HuH-7 (cell line): ENCODE measurements at regions not wholly inside any gene's neighbourhood (a gene's known extent, or its start where the extent isn't known, plus 50 kb on each side); places are given as distances from the start of the nearest gene placed in this dataset.

Source experiments
- DNase-seq: peaks from one replicate; pipeline ENCODE4 v3.0.0; 2011; ENCODE audit warnings: low spot score

DNA sequence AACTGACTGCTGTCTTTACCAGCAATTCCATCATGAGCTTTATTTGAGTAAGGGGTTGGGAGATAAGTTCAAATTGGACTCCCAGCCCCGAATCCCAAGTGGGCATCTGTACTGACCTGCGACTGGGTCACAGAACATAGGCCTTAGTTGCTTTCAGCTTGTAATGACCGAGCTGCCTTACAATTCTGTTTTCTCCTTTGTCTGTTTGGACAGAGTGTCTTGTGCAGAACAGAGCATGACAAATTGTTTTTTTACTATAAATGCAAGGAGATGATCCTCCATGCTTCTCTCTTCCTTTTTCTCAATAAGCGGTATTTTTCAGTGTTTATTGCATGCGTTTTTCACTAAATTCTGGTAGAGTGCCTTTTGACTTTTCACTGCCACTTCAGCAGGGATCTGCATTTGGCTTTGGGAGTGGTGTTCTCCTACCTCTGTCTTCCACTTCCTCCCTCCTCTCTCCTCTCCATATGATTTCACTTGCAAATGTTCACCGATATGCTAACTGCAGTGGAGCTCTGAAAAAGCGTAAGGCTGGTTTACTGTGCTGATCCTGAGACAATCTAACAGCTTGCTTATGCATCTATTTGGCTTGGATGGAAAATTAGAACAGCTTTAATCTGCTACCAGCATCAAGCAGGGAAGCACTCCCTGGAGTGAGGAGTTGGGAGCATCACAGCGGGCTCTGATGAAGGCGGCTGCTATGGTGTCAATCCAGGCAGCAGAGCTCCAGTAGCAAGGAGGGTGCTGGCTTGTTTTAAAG, 158.8 kb upstream of the SMIM21 start:
- DNase-seq = no peak

DNA sequence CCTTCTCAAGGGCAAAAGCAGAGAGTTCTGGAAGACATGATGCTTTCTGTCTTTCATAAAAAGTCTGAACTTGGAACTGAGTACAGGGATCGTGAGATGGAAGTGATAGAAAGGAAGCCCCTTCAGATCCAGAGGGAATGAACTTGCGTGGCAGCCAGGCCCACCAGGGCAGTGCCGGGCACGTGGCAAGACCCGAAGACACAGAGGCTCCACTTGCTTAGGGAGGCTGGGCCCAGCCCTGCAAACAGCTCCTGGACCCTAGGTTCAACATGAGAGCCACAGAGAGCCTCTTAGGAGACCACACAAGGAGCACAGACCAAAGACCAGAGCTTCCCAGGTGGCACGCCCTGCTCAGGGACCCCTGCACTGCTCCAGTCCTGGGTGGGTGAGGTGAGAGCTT, 155.4 kb upstream of the SMIM21 start:
- DNase-seq = no peak

DNA sequence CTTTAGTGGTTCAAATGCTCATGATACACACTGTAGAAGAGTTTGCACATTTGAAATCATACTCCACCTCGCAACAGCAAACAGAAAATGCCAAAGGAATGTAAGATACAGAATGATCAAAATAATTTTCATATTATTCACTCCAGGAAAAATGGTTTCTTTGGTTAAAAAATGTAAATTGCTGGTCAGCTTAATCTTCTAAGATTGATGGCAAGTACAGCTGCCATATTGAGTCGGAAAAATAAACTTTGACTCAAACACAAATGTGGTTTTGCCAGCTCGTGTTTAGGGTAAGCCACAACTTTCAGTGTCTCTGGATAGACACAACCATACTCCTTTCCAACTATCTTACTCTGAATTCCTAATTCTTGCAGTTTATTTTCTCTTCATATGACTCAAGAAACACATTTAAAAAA, 154.9 kb upstream of the SMIM21 start:
- no peak for DNase-seq

DNA sequence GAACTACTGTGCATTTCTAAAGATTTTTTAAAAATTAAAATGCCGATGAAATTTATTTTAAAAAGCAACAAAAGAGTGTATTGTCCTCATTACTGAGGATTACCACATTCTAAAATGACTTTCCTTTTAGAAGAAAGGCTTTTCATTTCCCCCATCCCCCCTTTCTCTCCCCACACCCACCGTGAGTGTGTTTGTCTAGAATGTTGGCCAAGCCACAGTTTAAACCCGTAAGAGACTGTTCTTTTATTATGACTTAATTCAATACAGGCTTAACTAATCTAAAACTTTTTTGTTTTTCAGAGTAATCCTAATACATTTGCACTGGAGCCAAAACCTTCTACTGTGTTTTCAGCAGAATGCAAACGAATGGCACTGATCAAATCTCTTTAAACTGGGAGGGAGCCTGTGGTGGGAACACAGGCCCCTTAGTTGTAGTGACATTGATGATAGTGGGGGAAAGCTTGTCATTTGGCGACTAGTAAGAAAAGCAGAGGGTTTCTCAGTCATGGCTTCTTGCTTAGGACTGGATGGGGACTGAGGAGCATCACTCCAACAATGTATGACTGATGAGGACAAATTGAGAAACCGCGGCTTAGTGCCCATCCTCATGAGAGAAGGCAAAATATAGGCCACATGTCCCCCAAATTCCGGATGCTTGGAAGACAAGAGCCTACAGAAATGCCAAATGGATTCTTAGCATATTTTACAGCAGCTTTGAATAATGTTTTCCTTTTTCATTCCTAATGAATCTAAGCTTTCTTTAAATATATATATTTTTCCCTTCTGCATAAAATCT, 154.0 kb upstream of the SMIM21 start:
- no peak for DNase-seq

DNA sequence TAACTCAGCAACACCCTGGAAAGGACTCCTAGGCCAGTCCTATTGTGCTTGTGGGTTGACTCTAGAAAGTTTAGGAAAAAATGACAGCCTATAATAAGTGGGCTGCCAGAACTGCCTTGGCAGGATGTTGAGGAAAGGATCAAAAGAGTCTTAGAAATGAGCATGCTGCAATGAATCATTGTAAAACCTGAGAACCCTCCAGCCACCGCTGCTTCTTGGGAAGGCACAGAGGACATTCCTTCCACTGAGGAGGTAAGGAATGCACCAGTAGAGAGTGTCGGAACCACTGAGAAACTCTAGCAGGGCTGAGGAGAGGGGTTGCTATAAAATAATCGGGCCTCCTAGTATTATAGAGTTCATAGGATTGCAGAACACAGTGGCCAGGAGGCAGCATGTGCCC, 146.7 kb upstream of the SMIM21 start:
- DNase-seq = no peak

DNA sequence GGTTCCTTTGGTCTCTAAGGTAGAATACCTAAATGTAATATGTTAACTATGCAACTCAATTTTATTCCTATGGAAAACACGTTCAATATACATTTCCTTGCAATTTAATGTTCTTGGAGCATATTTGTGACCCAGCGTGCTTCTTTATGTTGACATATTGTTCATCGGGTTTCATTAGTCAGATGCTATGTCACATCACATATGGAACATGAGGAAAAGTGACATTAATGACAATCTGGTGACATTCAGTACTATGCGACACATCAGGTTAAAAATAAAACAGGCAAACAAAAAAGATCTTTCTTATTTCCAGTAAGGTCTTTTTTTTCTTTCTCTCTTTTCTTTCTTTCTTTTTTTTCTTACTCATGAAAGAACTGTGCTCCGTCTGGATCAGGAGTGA, 135.6 kb upstream of the SMIM21 start:
- DNase-seq = no peak

DNA sequence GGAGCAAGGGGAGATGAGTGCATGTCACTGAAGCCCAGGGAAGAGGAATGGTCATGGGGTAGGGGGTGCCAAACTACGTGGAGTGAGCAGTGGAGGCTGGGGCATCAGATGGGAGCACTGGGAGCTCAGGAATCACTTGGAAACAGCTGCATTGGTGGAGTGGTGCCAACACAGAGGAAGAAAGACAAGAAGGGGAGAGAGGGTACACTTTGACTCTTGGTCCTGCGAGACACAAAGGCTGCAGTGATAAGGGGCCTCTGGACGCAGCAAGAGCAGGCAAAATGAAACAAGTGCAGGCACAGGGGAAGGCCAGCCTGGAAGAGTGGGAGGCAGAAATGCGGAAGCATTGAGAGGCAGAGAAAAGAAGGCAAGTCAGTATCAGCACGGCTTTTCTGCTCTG, 134.7 kb upstream of the SMIM21 start:
- no peak for DNase-seq

DNA sequence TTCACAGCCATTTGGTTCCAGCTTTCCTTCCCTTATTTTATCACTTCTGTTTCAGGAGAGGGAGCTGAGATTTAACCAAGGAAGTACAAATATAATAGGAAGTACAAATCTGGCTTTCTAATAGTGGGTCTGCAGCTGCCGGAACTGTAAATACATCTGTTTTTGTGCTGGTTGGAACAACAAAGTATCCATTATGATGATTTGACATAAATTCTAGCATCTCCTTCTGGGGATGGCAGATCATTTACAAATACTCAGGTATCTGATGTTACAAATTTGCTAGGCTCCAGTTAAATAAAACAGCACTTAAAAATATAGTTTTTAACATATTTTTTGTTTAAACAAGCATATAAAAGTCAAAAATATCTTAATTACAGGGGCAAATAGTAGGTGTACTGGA, 131.3 kb upstream of the SMIM21 start:
- no peak for DNase-seq

DNA sequence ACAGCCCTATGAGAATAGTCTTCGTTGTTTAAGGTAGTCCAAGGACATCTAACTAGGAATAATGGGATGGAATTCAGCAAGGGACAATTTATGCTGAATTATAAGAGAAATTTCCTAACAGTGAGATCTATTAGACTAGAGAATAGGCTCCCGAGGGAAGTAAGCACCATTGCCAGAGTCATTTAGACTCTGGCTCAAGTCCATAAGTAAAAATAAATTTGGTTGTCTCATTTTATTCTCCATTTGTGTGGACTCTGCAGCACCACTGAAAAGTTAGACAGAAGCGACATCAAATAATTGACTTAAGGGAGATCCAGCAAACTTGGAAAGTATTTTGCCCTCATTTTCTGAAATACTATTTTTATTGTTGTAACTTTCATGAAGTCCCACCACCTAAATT, 129.3 kb upstream of the SMIM21 start:
- DNase-seq = no peak

DNA sequence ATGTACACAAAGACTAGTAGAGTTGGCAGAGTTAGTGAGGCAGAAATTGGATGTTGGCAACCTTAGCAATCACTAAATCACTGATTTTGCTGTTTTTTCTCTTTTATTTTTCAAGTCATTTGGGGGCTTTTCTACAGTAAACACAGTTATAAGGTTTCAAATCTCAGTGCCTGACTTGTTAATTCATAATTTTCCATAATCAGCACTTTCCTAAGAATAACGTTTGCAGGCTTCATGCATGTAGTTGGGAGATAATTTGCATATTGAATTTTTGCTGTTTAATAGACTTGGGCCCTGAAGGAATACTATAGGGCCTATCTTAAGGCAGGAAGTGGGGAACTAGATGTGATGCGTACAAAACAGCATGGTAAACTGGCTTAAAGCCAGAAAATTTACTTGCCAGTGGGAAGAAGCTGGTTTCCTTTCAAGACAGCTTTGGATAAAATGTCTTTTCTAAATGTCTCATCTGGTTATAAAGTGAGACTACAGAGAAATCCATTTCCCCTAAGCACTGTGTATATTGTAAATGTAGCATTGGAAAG, 127.2 kb upstream of the SMIM21 start:
- no peak for DNase-seq

DNA sequence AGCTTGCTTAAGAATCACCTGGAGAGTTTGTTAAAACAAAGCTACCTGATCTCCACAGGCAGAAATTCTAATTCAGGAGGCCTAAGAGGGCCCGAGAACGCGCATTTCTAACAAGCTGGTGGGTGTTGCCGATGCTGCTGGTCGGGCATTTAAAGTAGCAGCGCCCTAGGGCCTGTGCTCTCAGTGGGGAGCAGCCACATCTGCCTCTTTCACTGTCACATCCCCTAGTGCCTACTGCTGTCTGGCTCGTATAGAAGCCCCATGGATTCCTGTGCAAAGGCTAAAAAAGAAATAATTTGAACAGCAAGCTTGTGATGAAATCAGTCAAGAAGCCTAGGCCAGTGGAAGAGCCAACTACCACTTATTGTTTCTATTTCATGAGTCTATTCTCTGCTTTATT, 126.7 kb upstream of the SMIM21 start:
- no peak for DNase-seq

DNA sequence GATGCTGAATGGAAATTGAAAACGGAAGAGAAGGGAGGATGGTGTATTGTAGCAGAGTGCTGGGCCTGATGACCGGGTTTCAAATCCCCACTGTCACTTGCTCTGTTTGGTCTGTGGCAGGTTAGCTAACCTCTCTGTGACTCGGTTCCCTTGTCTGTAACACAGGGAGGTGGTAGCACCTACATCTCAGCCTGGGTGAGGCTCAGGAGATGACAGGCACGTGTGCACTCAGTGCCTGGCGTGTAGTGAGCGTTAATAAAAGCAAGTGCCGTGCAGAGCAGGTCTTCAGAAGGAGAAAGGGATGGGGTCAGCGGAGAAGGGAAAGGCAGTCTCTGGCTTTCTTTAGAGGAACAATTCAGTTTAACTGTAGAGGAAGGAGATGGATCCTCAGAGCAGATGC, 125.5 kb upstream of the SMIM21 start:
- no peak for DNase-seq

DNA sequence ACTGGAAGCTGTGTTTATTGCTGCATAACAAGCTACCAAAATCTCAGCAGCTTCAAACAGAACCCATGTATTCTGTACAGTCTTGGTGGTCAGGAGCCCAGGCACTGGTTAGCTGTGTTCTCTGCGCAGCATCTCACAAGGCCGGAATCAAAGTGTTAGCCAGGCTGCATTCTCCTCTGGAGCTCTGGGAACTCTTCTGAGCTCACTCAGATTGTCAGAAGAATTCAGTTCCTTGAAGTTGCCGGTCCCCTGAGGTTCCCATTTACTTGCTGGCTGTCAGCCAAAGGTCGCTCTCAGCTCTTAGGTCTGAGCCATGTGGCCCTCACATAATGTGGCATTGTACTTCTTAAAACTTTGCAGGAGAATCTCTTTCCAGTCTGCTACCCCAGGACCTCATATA, 123.6 kb upstream of the SMIM21 start:
- DNase-seq = no peak

DNA sequence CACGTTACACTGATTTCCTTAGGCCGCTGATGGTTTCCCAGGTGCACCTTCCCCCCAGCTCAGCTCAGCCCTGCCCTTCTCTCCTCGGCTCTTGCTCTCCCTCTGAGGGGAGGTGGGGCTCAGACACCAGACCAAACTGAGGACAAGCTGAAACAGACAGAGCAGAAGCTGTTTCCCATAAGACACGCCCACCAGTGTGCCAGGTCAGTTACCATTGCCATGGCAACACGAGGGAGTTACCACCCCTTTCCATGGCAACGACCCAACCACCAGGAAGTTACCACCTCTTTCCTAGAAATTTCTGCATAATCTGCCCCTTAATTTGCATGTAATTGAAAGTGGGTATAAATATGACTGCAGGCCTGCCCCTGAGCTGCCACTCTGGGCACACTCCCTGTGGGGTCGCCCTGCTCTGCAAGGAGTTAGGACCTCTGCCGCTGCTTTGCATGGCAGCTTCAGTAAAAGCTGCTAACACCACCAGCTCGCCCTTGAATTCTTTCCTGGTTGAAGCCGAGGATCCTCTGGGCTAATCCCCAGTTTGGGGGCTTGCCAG, 120.9 kb upstream of the SMIM21 start:
- DNase-seq = no peak

DNA sequence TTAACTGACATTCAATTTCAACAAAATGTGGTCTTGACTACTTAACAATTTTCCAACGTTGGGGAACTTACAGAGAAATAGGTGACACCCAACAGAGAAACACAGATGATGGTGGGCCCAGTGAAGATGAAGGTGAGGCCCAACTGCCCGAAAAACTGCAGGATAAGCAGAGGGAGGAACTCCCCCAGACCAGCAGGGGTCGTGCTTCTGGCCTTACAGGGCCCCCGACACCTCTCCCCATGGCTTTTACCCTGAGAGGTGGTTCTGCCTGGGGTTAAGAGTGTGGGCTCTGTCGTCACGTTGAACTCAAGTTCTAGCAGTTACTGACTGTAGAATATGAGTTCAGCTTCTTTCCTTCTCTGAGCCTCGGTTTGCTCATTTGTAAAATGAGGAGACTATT, 119.5 kb upstream of the SMIM21 start:
- no peak for DNase-seq

DNA sequence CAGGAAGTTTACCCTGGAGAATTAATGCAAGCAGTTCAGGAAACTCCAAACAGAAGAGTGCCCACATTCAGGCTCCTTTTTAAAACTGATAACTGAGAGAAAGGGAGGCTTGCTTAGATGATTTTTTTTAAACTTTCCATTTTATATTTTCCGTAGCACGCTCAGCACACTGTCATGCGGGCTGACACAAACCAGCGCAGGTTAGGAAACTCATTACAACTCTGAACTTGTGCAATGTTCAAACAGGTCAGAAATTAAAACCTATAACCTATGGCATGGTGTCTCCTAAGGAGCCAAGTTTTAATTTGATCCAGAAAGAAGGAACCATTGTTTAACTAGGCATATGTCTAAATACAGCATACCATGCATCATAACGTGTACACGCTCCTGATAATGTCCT, 117.7 kb upstream of the SMIM21 start:
- DNase-seq = no peak

DNA sequence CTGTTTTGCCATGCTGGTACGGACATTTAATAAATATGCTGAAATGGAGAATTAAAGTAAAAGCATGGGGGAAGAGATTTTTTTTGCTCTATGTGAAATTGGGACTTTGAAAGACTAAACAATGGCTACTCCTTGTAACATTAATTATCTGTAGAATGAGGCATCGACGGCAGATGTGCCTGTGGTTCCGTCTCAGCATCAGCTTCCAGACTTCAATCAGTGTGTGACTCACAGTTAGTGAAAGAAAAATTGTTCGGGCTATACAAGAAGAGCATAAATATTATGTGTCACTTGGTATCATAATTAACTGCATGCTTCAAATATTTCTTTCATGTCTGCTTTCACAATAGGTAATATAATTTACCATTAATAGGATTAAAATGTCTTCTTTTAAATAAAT, 117.0 kb upstream of the SMIM21 start:
- DNase-seq = no peak

DNA sequence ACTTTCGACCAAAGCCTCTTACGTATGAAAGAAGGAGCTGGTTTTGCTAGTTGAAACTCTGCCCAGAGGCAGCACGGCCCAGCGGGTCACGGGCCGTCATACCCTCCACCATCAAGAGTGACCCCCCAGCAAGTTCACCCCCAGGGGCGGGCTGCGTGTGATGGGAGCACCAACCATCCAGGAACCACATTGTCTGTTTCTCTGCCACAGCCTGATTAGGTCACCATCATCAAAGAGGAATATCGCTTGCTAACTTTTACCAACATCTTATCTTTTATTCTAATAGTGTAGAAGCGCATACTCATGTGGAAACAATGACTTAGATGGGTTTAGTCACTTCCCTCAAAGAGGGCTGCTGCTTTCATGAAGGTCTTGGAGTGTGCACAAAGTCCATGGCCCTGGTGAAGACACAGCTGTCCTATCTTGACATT, 116.6 kb upstream of the SMIM21 start:
- DNase-seq = no peak

DNA sequence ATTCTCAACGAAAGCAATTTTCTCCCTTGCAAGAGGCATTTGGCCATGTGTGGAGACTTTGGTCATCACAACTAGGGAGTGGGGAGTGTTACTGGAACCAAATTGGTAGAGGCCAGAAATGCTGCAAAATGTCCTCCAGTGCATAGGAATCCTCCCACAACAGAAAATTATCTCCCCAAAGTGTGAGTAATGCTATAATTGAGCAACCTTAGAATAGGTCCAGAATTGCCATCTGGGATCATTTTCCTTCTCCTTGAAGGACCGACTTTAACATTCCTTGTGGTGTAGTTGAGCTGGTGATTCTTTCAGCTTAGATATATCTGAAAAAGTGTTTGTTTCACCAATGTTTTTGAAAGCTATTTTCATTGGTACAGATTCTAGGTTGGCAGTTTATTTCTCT, 111.2 kb upstream of the SMIM21 start:
- DNase-seq = no peak

DNA sequence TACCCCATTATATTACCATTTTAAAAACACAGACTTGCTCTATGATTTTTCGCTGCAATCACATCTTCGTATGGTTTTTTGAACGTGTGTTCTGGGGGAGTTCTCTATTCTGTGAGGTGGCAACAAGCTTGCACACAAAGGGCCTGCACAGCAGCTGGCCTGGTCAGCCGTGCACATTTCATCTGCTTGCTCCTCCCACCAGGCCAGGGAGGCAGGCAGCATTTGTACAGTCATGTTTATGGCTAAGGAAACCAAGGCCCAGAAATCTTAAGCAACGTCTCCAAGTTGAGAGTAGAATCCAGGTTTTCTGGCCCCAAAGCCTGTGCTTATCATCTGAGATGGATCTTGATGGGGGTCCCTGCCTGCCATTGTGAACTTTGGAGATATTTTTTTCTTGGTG, 106.4 kb upstream of the SMIM21 start:
- no peak for DNase-seq

DNA sequence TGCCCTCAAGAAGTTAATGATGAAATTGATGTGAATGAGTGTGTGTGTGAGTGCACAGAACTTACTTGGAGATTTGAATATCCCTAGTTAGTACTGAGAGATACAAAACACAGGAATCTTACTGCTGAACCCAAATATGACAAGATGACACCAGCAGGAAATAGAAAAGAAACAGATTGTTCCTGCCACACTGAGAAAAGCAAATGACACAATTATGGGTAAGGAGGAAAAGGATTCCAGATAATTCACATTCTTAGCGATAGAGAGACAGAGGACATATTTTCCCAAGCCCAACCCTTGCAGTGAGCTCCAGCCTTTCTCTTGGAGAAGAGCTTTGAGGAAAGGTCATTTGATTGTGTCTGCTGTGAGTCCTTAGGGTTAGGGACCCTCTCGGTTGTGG, 105.7 kb upstream of the SMIM21 start:
- no peak for DNase-seq

DNA sequence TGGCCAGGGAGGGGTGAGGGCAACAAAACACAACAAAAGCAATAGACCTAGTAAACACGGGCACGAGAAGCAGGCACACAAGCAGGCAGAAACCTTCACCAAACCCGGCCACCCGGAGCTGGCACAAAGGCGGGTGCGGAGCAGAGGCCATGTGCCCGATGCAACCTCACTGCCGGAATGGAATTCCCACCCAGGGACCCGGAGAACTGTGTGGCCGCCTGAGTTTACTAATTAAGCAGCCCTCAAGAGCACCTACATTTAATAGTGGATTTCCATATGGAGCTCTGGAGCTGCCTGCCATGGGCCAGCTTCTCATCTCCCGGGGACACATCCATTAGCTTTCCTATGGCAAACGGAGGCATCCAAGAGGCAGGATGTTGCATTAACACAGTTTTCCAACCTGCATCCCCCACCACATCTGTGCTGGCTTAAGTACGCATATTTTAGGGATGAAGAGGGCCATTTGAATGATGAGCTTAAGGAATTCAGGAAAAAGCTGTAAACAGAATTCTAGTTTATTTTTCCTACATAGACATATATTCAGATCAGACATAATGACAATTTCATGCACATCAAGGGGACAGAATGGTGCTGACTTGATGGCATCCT, 104.5 kb upstream of the SMIM21 start:
- DNase-seq = no peak
